ENCODE measurements at regions not wholly inside any gene's neighbourhood (a gene's known extent, or its start where the extent isn't known, plus 50 kb on each side); places are given as distances from the start of the nearest gene placed in this dataset.

DNA sequence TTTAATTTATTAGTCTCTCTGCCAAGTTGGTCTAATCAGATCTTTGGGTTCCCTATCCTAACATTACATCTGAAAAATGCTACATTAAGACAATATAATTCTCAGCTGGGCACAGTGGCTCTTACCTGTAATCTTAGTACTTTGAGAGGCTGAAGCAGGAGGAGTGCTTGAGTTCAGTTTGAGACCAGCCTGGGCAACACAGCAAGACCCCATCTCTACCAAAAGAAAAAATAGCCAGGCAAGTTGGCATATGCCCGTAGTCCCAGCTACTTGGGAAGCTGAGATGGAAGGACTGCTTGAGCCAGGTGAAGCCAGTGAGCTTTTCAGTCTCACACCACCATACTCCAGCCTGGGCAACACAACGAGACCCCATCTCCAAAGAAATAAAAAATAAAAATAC, 95.0 kb downstream of the KLF12 start:
- H3K4me1 ChIP-seq (ENCODE audit: insufficient read depth, low read length, severe bottlenecking): peaks cover 21% of the 10 kb centered on the region
- H3K79me2 ChIP-seq (ENCODE audit: insufficient read depth, low read length): no peaks in the 10 kb centered on the region
- no peaks in the 10 kb centered on the region for H3K27me3 ChIP-seq (ENCODE audit: insufficient read depth, low read length)
- H3K27ac ChIP-seq (ENCODE audit: low read depth, low read length, poor library complexity, severe bottlenecking): no peak overlapping the region
- no peaks in the 10 kb centered on the region for H3K9me2 ChIP-seq (ENCODE audit: low read depth, low read length)
- no peaks in the 10 kb centered on the region for H4K20me1 ChIP-seq (ENCODE audit: insufficient read depth, low read length)
- H3K36me3 ChIP-seq (ENCODE audit: insufficient read depth, low read length): no peaks in the 10 kb centered on the region
- no peaks in the 10 kb centered on the region for H3F3A ChIP-seq (ENCODE audit: insufficient read depth, low read length)
- no peak overlapping the region for H3K9ac ChIP-seq (ENCODE audit: low read length)
- no peak overlapping the region for H2AFZ ChIP-seq (ENCODE audit: low read length)
- H3K4me2 ChIP-seq (ENCODE audit: low read length): no peak overlapping the region
- no peak overlapping the region for H3K4me3 ChIP-seq (ENCODE audit: low read depth, low read length, poor library complexity, severe bottlenecking)
- H3K9me3 ChIP-seq (ENCODE audit: low read length): no peaks in the 10 kb centered on the region
- no peak for TF ChIP-seq EZH2 (IDR thresholded peaks at IDR 0.05; ENCODE audit: borderline replicate concordance, low read length)
- TF ChIP-seq, protein P1, sequence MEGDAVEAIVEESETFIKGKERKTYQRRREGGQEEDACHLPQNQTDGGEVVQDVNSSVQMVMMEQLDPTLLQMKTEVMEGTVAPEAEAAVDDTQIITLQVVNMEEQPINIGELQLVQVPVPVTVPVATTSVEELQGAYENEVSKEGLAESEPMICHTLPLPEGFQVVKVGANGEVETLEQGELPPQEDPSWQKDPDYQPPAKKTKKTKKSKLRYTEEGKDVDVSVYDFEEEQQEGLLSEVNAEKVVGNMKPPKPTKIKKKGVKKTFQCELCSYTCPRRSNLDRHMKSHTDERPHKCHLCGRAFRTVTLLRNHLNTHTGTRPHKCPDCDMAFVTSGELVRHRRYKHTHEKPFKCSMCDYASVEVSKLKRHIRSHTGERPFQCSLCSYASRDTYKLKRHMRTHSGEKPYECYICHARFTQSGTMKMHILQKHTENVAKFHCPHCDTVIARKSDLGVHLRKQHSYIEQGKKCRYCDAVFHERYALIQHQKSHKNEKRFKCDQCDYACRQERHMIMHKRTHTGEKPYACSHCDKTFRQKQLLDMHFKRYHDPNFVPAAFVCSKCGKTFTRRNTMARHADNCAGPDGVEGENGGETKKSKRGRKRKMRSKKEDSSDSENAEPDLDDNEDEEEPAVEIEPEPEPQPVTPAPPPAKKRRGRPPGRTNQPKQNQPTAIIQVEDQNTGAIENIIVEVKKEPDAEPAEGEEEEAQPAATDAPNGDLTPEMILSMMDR (IDR thresholded peaks at IDR 0.05; ENCODE audit: low read length): no peak

DNA sequence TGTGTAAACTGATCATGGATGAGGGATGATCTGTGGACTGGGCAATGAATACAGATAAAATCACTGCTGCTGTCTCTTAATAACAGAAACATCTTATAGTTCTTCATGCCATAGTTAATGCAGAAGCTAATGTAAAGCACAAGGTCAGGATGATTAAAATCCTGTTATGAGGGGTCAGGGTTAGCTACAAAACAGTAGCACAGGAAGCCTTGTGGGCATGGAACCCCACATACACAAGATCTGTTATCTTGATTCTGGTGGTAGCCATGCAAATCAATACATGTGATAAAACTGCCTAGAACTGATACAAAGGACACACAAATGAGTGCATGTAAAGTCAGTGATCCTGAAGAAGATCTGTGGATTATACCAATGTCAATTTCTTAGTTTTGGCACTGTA, 96.4 kb downstream of the KLF12 start:
- H3K4me1 ChIP-seq (ENCODE audit: insufficient read depth, low read length, severe bottlenecking): peaks cover 25% of the 10 kb centered on the region
- no peaks in the 10 kb centered on the region for H3K9me3 ChIP-seq (ENCODE audit: low read length)
- TF ChIP-seq, protein P1 (IDR thresholded peaks at IDR 0.05; ENCODE audit: low read length): no peak
- TF ChIP-seq EZH2 (IDR thresholded peaks at IDR 0.05; ENCODE audit: borderline replicate concordance, low read length): no peak
- H3K27me3 ChIP-seq (ENCODE audit: insufficient read depth, low read length): no peaks in the 10 kb centered on the region
- no peaks in the 10 kb centered on the region for H3K36me3 ChIP-seq (ENCODE audit: insufficient read depth, low read length)
- H2AFZ ChIP-seq (ENCODE audit: low read length): no peak overlapping the region
- no peaks in the 10 kb centered on the region for H4K20me1 ChIP-seq (ENCODE audit: insufficient read depth, low read length)
- H3K79me2 ChIP-seq (ENCODE audit: insufficient read depth, low read length): no peaks in the 10 kb centered on the region
- no peak overlapping the region for H3K9ac ChIP-seq (ENCODE audit: low read length)
- H3K4me2 ChIP-seq (ENCODE audit: low read length): no peak overlapping the region
- H3F3A ChIP-seq (ENCODE audit: insufficient read depth, low read length): no peaks in the 10 kb centered on the region
- no peaks in the 10 kb centered on the region for H3K9me2 ChIP-seq (ENCODE audit: low read depth, low read length)
- H3K27ac ChIP-seq (ENCODE audit: low read depth, low read length, poor library complexity, severe bottlenecking): no peak overlapping the region
- no peak overlapping the region for H3K4me3 ChIP-seq (ENCODE audit: low read depth, low read length, poor library complexity, severe bottlenecking)

DNA sequence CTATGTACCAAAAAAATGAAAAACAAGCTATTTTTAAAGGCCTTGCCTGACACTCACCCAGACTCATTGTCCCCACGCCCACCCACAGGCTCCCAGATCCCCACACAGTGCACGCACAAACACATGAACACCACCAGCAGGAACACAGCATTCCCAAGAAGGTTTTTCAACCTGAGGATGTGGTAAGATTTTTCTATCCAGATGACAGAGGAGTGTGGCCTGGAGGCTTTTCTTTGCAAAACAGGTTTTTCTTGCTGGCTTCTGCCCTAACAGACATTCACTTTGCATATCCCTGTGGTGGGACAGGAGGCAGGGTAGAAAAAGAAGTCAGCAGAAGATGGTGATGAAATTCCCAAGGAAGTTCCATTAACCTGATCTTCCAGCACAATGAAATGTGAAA, 97.8 kb downstream of the KLF12 start:
- Histone ChIP-seq H3K27me3 (ENCODE audit: insufficient read depth, low read length) (no peaks in the 10 kb centered on the region), H3K27ac (ENCODE audit: low read depth, low read length, poor library complexity, severe bottlenecking) (peak overlapping the region; percentile 23), H3K79me2 (ENCODE audit: insufficient read depth, low read length) (no peaks in the 10 kb centered on the region), H2AFZ (ENCODE audit: low read length) (no peak overlapping the region), H4K20me1 (ENCODE audit: insufficient read depth, low read length) (no peaks in the 10 kb centered on the region), H3K4me1 (ENCODE audit: insufficient read depth, low read length, severe bottlenecking) (peaks cover 25% of the 10 kb centered on the region), H3F3A (ENCODE audit: insufficient read depth, low read length) (no peaks in the 10 kb centered on the region), H3K9me2 (ENCODE audit: low read depth, low read length) (no peaks in the 10 kb centered on the region), H3K4me3 (ENCODE audit: low read depth, low read length, poor library complexity, severe bottlenecking) (no peak overlapping the region), H3K9ac (ENCODE audit: low read length) (no peak overlapping the region), H3K4me2 (ENCODE audit: low read length) (no peak overlapping the region), H3K36me3 (ENCODE audit: insufficient read depth, low read length) (no peaks in the 10 kb centered on the region), H3K9me3 (ENCODE audit: low read length) (no peaks in the 10 kb centered on the region)
- TF ChIP-seq, protein P1 (IDR thresholded peaks at IDR 0.05; ENCODE audit: low read length): no peak
- TF ChIP-seq EZH2 (IDR thresholded peaks at IDR 0.05; ENCODE audit: borderline replicate concordance, low read length): no peak
